OCI-LY7 (cell line): ENCODE measurements at regions not wholly inside any gene's neighbourhood (a gene's known extent, or its start where the extent isn't known, plus 50 kb on each side); places are given as distances from the start of the nearest gene placed in this dataset.

Experiments used
- BruUV-seq: library from RNA; stranded (reverse); fragments of 400-500 nt; replicated peaks from 2 replicates; lab custom pipeline; 2021; lab: Mats Ljungman, UMichigan
- CTCF ChIA-PET: fragments of 300-600 bp; sonication (Branson Sonifier 250); formaldehyde crosslinking; loops from one replicate; lab custom pipeline; 2022; ENCODE audit warnings: antibody characterized with exemption; ENCODE audit not compliant: unreplicated experiment; lab: Charles Lee
- POLR2A ChIA-PET: fragments of 300-600 bp; sonication (Branson Sonifier 250); formaldehyde crosslinking; loops from one replicate; lab custom pipeline; 2022; ENCODE audit warnings: antibody characterized with exemption; lab: Charles Lee
- DNase-seq: peaks from one replicate; pipeline ENCODE4 v3.0.0-alpha.2; 2015; ENCODE audit warnings: low spot score
- H2AFZ ChIP-seq: fragments of 200-600 bp; sonication (generic), shearing (Covaris generic); 2 replicates; pipeline ENCODE4 v1.6.1; 2014; ENCODE audit warnings: mild to moderate bottlenecking, antibody characterized with exemption, low read length, moderate library complexity
- H3K27ac ChIP-seq: fragments of 200-600 bp; sonication (generic); 2 replicates; pipeline ENCODE4 v1.5.1; 2014; ENCODE audit warnings: mixed run types, low read depth, mild to moderate bottlenecking, moderate library complexity, low read length, inconsistent platforms; ENCODE audit not compliant: poor library complexity, severe bottlenecking
- H3K36me3 ChIP-seq: fragments of 200-600 bp; sonication (generic); 2 replicates; pipeline ENCODE4 v1.6.1; 2014; ENCODE audit warnings: mild to moderate bottlenecking, antibody characterized with exemption, low read length, moderate library complexity, mixed read lengths; ENCODE audit not compliant: insufficient read depth
- H3K4me1 ChIP-seq: fragments of 200-600 bp; sonication (generic); 2 replicates; pipeline ENCODE4 v1.5.1; 2014; ENCODE audit warnings: mild to moderate bottlenecking, low read length; ENCODE audit not compliant: insufficient read depth, poor library complexity, severe bottlenecking
- H3K4me2 ChIP-seq: fragments of 200-600 bp; sonication (generic); 2 replicates; pipeline ENCODE4 v1.6.1; 2014; ENCODE audit warnings: mild to moderate bottlenecking, low read length
- H3K4me3 ChIP-seq: fragments of 200-600 bp; sonication (generic); 2 replicates; pipeline ENCODE4 v1.5.1; 2014; ENCODE audit warnings: mild to moderate bottlenecking, low read depth, low read length; ENCODE audit not compliant: poor library complexity, severe bottlenecking
- H3K79me2 ChIP-seq: fragments of 200-600 bp; sonication (generic); 2 replicates; pipeline ENCODE4 v1.6.1; 2016; ENCODE audit warnings: low read depth, mild to moderate bottlenecking, low read length, moderate library complexity, mixed read lengths; ENCODE audit not compliant: insufficient read depth
- H3K9me2 ChIP-seq: fragments of 200-600 bp; sonication (generic); 2 replicates; pipeline ENCODE4 v1.6.1; 2016; ENCODE audit warnings: mild to moderate bottlenecking, low read length, mixed read lengths; ENCODE audit not compliant: insufficient read depth
- H3K9me3 ChIP-seq: fragments of 200-600 bp; sonication (generic); 2 replicates; pipeline ENCODE4 v1.6.1; 2014; ENCODE audit warnings: mild to moderate bottlenecking, mixed run types, low read length, mixed read lengths
- H4K20me1 ChIP-seq: fragments of 200-600 bp; sonication (generic); 2 replicates; pipeline ENCODE4 v1.6.1; 2014; ENCODE audit warnings: mild to moderate bottlenecking, antibody characterized with exemption, low read length, moderate library complexity, mixed read lengths; ENCODE audit not compliant: insufficient read depth
- CTCF ChIP-seq: fragments of 200-600 bp; sonication (generic); conservative IDR thresholded peaks from 2 replicates; pipeline ENCODE4 v1.5.1; 2014; ENCODE audit warnings: mild to moderate bottlenecking, antibody characterized with exemption, low read length, moderate library complexity, mixed read lengths
- EZH2phosphoT487 ChIP-seq: fragments of 200-600 bp; sonication (generic); IDR thresholded peaks from 2 replicates; pipeline ENCODE4 v1.6.1; 2018; ENCODE audit warnings: low read depth, borderline replicate concordance, mild to moderate bottlenecking, mixed run types, antibody characterized with exemption, low read length, moderate library complexity, mixed read lengths
- intact Hi-C: fragments of 100-400 bp; cut with micrococcal nuclease; formaldehyde crosslinking; loops from one replicate; pipeline ENCODE4 v1.10.0; 2022; ENCODE audit not compliant: unreplicated experiment

- Histone ChIP-seq H3K9me3 (no peaks in the 10 kb centered on the region), H3K27ac (no peak overlapping the region), H3K36me3 (no peaks in the 10 kb centered on the region), H3K4me1 (no peaks in the 10 kb centered on the region), H4K20me1 (no peaks in the 10 kb centered on the region), H3K9me2 (no peaks in the 10 kb centered on the region), H3K79me2 (no peaks in the 10 kb centered on the region), H2AFZ (no peak overlapping the region), H3K4me2 (no peak overlapping the region), H3K4me3 (no peak overlapping the region)
- intact Hi-C loops: no loop called here
- CTCF ChIA-PET: no interaction called here
- TF ChIP-seq CTCF (no peak), EZH2phosphoT487 (no peak)
- POLR2A ChIA-PET: interaction anchor here (0.8 kb wide), 1 partner anchor 17 kb away, joined by 5 read pairs; no protein-coding TSS in a partner anchor
- no TSS peak for BruUV-seq
- DNase-seq: no peak
These were observed 82.1 kb upstream of the NMUR2 start for GRCh38 chr5:152487130-152487529.

GRCh38 chr5:152488869-152489268 lies 83.8 kb upstream of the NMUR2 start:
- POLR2A ChIA-PET: interaction anchor here (0.6 to 0.7 kb wide), 2 partner anchors 8 to 23 kb away, joined by 4 read pairs; no protein-coding TSS in a partner anchor
- Histone ChIP-seq H3K79me2 (no peaks in the 10 kb centered on the region), H2AFZ (no peak overlapping the region), H4K20me1 (no peaks in the 10 kb centered on the region), H3K4me3 (no peak overlapping the region), H3K27ac (no peak overlapping the region), H3K36me3 (no peaks in the 10 kb centered on the region), H3K9me3 (no peaks in the 10 kb centered on the region), H3K9me2 (no peaks in the 10 kb centered on the region), H3K4me2 (no peak overlapping the region), H3K4me1 (no peaks in the 10 kb centered on the region)
- CTCF ChIA-PET: no interaction called here
- BruUV-seq: no TSS peak
- intact Hi-C loops: no loop called here
- no peak for TF ChIP-seq EZH2phosphoT487
- no peak for TF ChIP-seq CTCF
- DNase-seq: no peak

GRCh38 chr5:152499814-152500535 lies 94.9 kb upstream of the NMUR2 start:
- no peaks in the 10 kb centered on the region for H4K20me1 ChIP-seq
- TF ChIP-seq CTCF (no peak), EZH2phosphoT487 (no peak)
- intact Hi-C loops: loop anchor here (10.0 kb wide), 1 partner anchor 675 kb away; no protein-coding TSS in a partner anchor
- BruUV-seq: no TSS peak
- H3K4me3 ChIP-seq: no peak overlapping the region
- no peaks in the 10 kb centered on the region for H3K4me1 ChIP-seq
- H3K79me2 ChIP-seq: no peaks in the 10 kb centered on the region
- H3K36me3 ChIP-seq: no peaks in the 10 kb centered on the region
- H3K27ac ChIP-seq: no peak overlapping the region
- H2AFZ ChIP-seq: no peak overlapping the region
- ChIA-PET POLR2A (interaction anchor here (0.6 kb wide), 3 partner anchors 43 to 1074 kb away, joined by 4 to 5 read pairs (median 4); no protein-coding TSS in a partner anchor), CTCF (no interaction called here)
- H3K4me2 ChIP-seq: no peak overlapping the region
- DNase-seq: no peak
- H3K9me2 ChIP-seq: no peaks in the 10 kb centered on the region
- no peaks in the 10 kb centered on the region for H3K9me3 ChIP-seq
